Ovary (tissue), 7 donors: ENCODE measurements at regions not wholly inside any gene's neighbourhood (a gene's known extent, or its start where the extent isn't known, plus 50 kb on each side); places are given as distances from the start of the nearest gene placed in this dataset.

Source experiments
- DNase-seq, 5 donors: peaks; one replicate each; pipeline ENCODE4 v3.0.0-alpha.2; 2019 to 2020
- H3K27ac ChIP-seq, 2 donors: fragments of 200-600 bp; one replicate each; pipeline versions ENCODE4 v1.5.1 to v1.8.0; 2019 to 2022
- H3K27me3 ChIP-seq: fragments of 200-600 bp; one replicate; pipeline ENCODE4 v1.8.0; 2022
- H3K36me3 ChIP-seq: fragments of 200-600 bp; sonication (generic); one replicate; pipeline ENCODE4 v1.5.1; 2019
- H3K4me1 ChIP-seq: one replicate; pipeline ENCODE4 v1.8.1; 2013; ENCODE audit warnings: mild to moderate bottlenecking, moderate library complexity; ENCODE audit not compliant: insufficient read depth
- H3K4me3 ChIP-seq: fragments of 200-600 bp; sonication (generic); one replicate; pipeline ENCODE4 v1.5.1; 2017
- H3K9me3 ChIP-seq, 2 donors: fragments of 200-600 bp in 1 of 2; sonication (generic) in 1 of 2; one replicate each; pipeline versions ENCODE4 v1.5.1 to v1.8.1; 2013 to 2019; ENCODE audit warnings: mild to moderate bottlenecking in 1 of 2, moderate library complexity in 1 of 2
- CTCF ChIP-seq, 3 donors: fragments of 450-650 bp in 2 of 3; fragments of 200-600 bp in 1 of 3; IDR thresholded peaks; one replicate each; pipeline versions ENCODE4 v1.5.1 to v1.8.0; 2016 to 2022; ENCODE audit warnings: antibody characterized with exemption in 3 of 3, mild to moderate bottlenecking in 1 of 3
- EP300 ChIP-seq: sonication (generic); formaldehyde crosslinking; IDR thresholded peaks from one replicate; pipeline ENCODE4 v1.6.1; 2017; ENCODE audit warnings: antibody characterized with exemption
- POLR2A ChIP-seq: fragments of 450-650 bp; IDR thresholded peaks from one replicate; pipeline ENCODE4 v1.6.1; 2017; ENCODE audit warnings: antibody characterized with exemption, mild to moderate bottlenecking, moderate library complexity
- WGBS, 3 donors: extraction: QIAGEN DNeasy Blood & Tissue Kit in 1 of 3; methylation state at CpG; one replicate each; pipeline versions ENCODE4 v1.1.5 to v1.1.7; 2013 to 2017; 5-methylcytosine and 5-hydroxymethylcytosine counted together
- intact Hi-C, 4 donors: fragments of 100-400 bp; cut with DNase I; formaldehyde crosslinking; loops; one replicate each; pipeline versions ENCODE4 v1.11.0 to v1.15.1; 2022 to 2023
- donor health status: DM: no; HTN: no; CAD: no; lungs with moderate emphysema.
- donor health status: DM: no; HTN: no; CAD: no.
- donor health status: Bipolar disorder and iron deficiency.
- donor health status: DM: no; HTN: no; CAD: no.
- donor health status: DM: yes; HTN: yes; CAD: no.

GRCh38 chr2:117693651-117694050, 120.8 kb upstream of the DDX18 start:
- 53 to 64% (median 57%) methylated on average over 2 of the region's 2 CpGs for WGBS, 3 donors
- Histone ChIP-seq H3K27ac (no peak overlapping the region), H3K36me3 (no peaks in the 10 kb centered on the region), H3K27me3 (no peaks in the 10 kb centered on the region), H3K4me3 (no peak overlapping the region), H3K4me1 (no peaks in the 10 kb centered on the region), H3K9me3 (no peaks in the 10 kb centered on the region)
- intact Hi-C loops, result no loop called here
- TF ChIP-seq CTCF (IDR thresholded peaks at IDR 0.05), result no peak
- no peak for TF ChIP-seq EP300
- no peak for TF ChIP-seq POLR2A
- DNase-seq, result no peak

GRCh38 chr2:117698287-117698686, 116.2 kb upstream of the DDX18 start:
- no peaks in the 10 kb centered on the region for H3K36me3 ChIP-seq
- TF ChIP-seq CTCF (IDR thresholded peaks at IDR 0.05) (no peak), EP300 (no peak), POLR2A (no peak)
- H3K4me1 ChIP-seq, result no peaks in the 10 kb centered on the region
- no peaks in the 10 kb centered on the region for H3K9me3 ChIP-seq
- intact Hi-C loops, result no loop called here
- no peak for DNase-seq
- H3K27me3 ChIP-seq, result no peaks in the 10 kb centered on the region
- WGBS, 3 donors, result 73 to 81% (median 74%) methylated on average over 4 of the region's 4 CpGs
- no peak overlapping the region for H3K4me3 ChIP-seq
- H3K27ac ChIP-seq, result no peak overlapping the region

- intact Hi-C loops, result no loop called here
- 58 to 71% (median 69%) methylated on average over 4 of the region's 4 CpGs for WGBS, 3 donors
These were observed 115.7 kb upstream of the DDX18 start for GRCh38 chr2:117698819-117699218.

GRCh38 chr2:117700471-117700870, 114.0 kb upstream of the DDX18 start:
- TF ChIP-seq POLR2A, result no peak
- TF ChIP-seq CTCF (IDR thresholded peaks at IDR 0.05), result no peak
- TF ChIP-seq EP300, result no peak

More at GRCh38 chr2:117698819-117699218, 115.7 kb upstream of the DDX18 start:
- Histone ChIP-seq H3K4me3 (no peak overlapping the region), H3K27me3 (no peaks in the 10 kb centered on the region), H3K36me3 (no peaks in the 10 kb centered on the region), H3K27ac (no peak overlapping the region), H3K4me1 (no peaks in the 10 kb centered on the region), H3K9me3 (no peaks in the 10 kb centered on the region)
- TF ChIP-seq CTCF (IDR thresholded peaks at IDR 0.05) (no peak), EP300 (no peak), POLR2A (no peak)
- no peak for DNase-seq

GRCh38 chr2:117701365-117701764, 113.1 kb upstream of the DDX18 start:
- 88 to 91% (median 88%) methylated on average over 2 of the region's 2 CpGs for WGBS, 3 donors
- Histone ChIP-seq H3K9me3 (no peaks in the 10 kb centered on the region), H3K4me1 (no peaks in the 10 kb centered on the region), H3K36me3 (no peaks in the 10 kb centered on the region), H3K27me3 (no peaks in the 10 kb centered on the region), H3K4me3 (no peak overlapping the region), H3K27ac (no peak overlapping the region)
- DNase-seq, result no peak
- TF ChIP-seq EP300 (no peak), CTCF (IDR thresholded peaks at IDR 0.05) (no peak), POLR2A (no peak)
- intact Hi-C loops, result no loop called here

More at GRCh38 chr2:117700471-117700870, 114.0 kb upstream of the DDX18 start:
- H3K4me3 ChIP-seq, result no peak overlapping the region
- intact Hi-C loops, result no loop called here
- no peak for DNase-seq
- no peaks in the 10 kb centered on the region for H3K4me1 ChIP-seq
- H3K36me3 ChIP-seq, result no peaks in the 10 kb centered on the region
- no peaks in the 10 kb centered on the region for H3K9me3 ChIP-seq
- no peaks in the 10 kb centered on the region for H3K27me3 ChIP-seq
- no peak overlapping the region for H3K27ac ChIP-seq
- 32 to 46% (median 34%) methylated on average over 2 of the region's 2 CpGs for WGBS, 3 donors
